ENCODE measurements at regions not wholly inside any gene's neighbourhood (a gene's known extent, or its start where the extent isn't known, plus 50 kb on each side); places are given as distances from the start of the nearest gene placed in this dataset.

DNA sequence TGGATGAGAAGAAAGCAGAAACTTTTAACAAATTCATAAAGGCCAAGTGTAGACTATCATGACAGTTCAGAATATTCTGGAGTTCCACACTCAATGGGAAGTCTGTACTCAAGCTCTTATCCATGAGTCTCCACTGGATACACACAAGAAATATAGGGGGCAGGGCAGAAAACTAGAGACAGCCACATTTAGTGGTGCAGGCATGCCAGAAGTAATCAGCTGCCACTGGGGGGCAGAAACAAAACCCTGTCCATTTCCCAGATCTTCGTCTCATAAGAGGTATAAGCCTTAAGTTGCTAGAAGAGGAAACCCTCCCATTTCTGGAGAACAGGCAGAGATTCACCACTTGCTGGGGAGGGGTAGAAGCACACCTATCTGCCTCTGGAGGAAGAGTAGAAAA is 166.8 kb upstream of the GALNT2 start:
- peaks cover 19 to 47% of the 10 kb centered on the region in 2 donors for H3K27me3 Mint-ChIP-seq (ENCODE audit: low read depth in 2 of 2)
- H3K27me3 ChIP-seq (ENCODE audit: control insufficient read depth, insufficient read depth, low read length): peaks cover 9% of the 10 kb centered on the region
- H3K4me3 Mint-ChIP-seq: no peak overlapping the region
- TF ChIP-seq, protein P1, sequence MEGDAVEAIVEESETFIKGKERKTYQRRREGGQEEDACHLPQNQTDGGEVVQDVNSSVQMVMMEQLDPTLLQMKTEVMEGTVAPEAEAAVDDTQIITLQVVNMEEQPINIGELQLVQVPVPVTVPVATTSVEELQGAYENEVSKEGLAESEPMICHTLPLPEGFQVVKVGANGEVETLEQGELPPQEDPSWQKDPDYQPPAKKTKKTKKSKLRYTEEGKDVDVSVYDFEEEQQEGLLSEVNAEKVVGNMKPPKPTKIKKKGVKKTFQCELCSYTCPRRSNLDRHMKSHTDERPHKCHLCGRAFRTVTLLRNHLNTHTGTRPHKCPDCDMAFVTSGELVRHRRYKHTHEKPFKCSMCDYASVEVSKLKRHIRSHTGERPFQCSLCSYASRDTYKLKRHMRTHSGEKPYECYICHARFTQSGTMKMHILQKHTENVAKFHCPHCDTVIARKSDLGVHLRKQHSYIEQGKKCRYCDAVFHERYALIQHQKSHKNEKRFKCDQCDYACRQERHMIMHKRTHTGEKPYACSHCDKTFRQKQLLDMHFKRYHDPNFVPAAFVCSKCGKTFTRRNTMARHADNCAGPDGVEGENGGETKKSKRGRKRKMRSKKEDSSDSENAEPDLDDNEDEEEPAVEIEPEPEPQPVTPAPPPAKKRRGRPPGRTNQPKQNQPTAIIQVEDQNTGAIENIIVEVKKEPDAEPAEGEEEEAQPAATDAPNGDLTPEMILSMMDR (IDR thresholded peaks at IDR 0.05): no peak
- H3K27ac ChIP-seq (ENCODE audit: low read length): no peak overlapping the region
- H3K36me3 ChIP-seq (ENCODE audit: control insufficient read depth, insufficient read depth, low read length): no peaks in the 10 kb centered on the region
- ATAC-seq: no peak
- no peaks in the 10 kb centered on the region for H3K9me3 Mint-ChIP-seq
- H3K4me1 Mint-ChIP-seq: no peaks in the 10 kb centered on the region
- WGBS (ENCODE audit: insufficient coverage): 100% methylated on average over 1 of the region's 1 CpG
- intact Hi-C loops (cut with micrococcal nuclease): no loop called here
- no peak overlapping the region for H3K4me3 ChIP-seq (ENCODE audit: low read length)
- no peaks in the 10 kb centered on the region for H3K4me1 ChIP-seq (ENCODE audit: control insufficient read depth, insufficient read depth, low read length)
- no peak for DNase-seq
- no peak overlapping the region for H3K27ac Mint-ChIP-seq
- H3K36me3 Mint-ChIP-seq: peaks cover 6% of the 10 kb centered on the region
- H3K9me3 ChIP-seq (ENCODE audit: control insufficient read depth, insufficient read depth, low read length): no peaks in the 10 kb centered on the region

DNA sequence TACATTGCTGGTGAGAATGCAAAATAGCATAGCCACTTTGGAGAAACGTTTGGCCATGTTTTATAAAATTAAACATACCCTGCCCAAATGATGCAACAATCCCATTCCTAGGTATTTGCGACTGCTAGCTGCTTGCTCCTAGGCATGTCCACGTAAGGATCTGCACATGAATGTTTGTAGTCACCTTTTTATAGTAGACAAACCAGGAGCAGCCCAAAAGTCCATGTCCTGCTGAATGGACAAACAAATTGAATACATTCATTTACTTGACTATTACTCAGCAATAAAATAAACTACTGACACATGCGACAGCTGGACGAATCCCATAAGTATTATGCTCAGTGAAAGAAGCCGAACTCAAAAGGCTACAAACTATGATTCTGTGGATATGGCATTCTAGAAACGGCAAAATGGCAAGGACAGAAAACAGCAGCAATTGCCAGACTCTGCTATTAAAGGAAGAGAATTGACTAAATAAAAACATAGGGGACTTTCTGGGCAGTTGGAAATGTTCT is 161.9 kb upstream of the GALNT2 start:
- WGBS (ENCODE audit: insufficient coverage): 83% methylated on average over 7 of the region's 7 CpGs
- Histone ChIP-seq H3K4me1 (ENCODE audit: control insufficient read depth, insufficient read depth, low read length) (no peaks in the 10 kb centered on the region), H3K4me3 (ENCODE audit: low read length) (no peak overlapping the region), H3K27ac (ENCODE audit: low read length) (no peak overlapping the region), H3K36me3 (ENCODE audit: control insufficient read depth, insufficient read depth, low read length) (no peaks in the 10 kb centered on the region), H3K27me3 (ENCODE audit: control insufficient read depth, insufficient read depth, low read length) (no peaks in the 10 kb centered on the region), H3K9me3 (ENCODE audit: control insufficient read depth, insufficient read depth, low read length) (no peaks in the 10 kb centered on the region)
- ATAC-seq (no peak), DNase-seq (no peak)
- peaks cover 6% of the 10 kb centered on the region for H3K36me3 Mint-ChIP-seq
- no peaks in the 10 kb centered on the region for H3K4me1 Mint-ChIP-seq
- TF ChIP-seq, protein P1 (IDR thresholded peaks at IDR 0.05): no peak
- H3K27me3 Mint-ChIP-seq (ENCODE audit: low read depth in 2 of 2): peaks cover 18 to 53% of the 10 kb centered on the region in 2 donors
- intact Hi-C loops (cut with micrococcal nuclease): no loop called here
- no peak overlapping the region for H3K27ac Mint-ChIP-seq
- no peaks in the 10 kb centered on the region for H3K9me3 Mint-ChIP-seq
- H3K4me3 Mint-ChIP-seq: no peak overlapping the region

DNA sequence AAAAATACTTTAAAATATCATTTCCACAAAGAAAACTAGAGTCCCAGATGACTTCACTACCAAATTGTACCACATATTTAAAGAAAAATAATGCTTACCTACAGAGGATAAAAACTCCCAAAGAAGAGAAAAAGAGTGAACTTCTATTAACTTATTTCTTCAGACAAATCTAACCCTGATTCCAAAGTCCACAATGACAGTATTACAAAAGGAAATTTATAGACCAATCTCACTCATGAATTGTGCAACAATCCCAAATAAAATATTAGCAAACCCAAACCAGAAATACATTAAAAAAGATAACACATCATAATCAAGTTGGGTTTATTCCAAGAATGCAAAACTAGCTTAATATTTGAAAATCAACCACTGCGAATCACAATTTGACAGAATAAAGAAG is 161.4 kb upstream of the GALNT2 start:
- ATAC-seq (no peak), DNase-seq (no peak)
- H3K36me3 ChIP-seq (ENCODE audit: control insufficient read depth, insufficient read depth, low read length): no peaks in the 10 kb centered on the region
- no peaks in the 10 kb centered on the region for H3K9me3 Mint-ChIP-seq
- peaks cover 18 to 51% of the 10 kb centered on the region in 2 donors for H3K27me3 Mint-ChIP-seq (ENCODE audit: low read depth in 2 of 2)
- no peak overlapping the region for H3K27ac ChIP-seq (ENCODE audit: low read length)
- no peak overlapping the region for H3K4me3 Mint-ChIP-seq
- H3K27me3 ChIP-seq (ENCODE audit: control insufficient read depth, insufficient read depth, low read length): no peaks in the 10 kb centered on the region
- H3K4me3 ChIP-seq (ENCODE audit: low read length): no peak overlapping the region
- peaks cover 6% of the 10 kb centered on the region for H3K36me3 Mint-ChIP-seq
- WGBS (ENCODE audit: insufficient coverage): 86% methylated on average over 1 of the region's 1 CpG
- no peaks in the 10 kb centered on the region for H3K4me1 ChIP-seq (ENCODE audit: control insufficient read depth, insufficient read depth, low read length)
- no peaks in the 10 kb centered on the region for H3K4me1 Mint-ChIP-seq
- no peak overlapping the region for H3K27ac Mint-ChIP-seq
- intact Hi-C loops (cut with micrococcal nuclease): no loop called here
- TF ChIP-seq, protein P1 (IDR thresholded peaks at IDR 0.05): no peak
- no peaks in the 10 kb centered on the region for H3K9me3 ChIP-seq (ENCODE audit: control insufficient read depth, insufficient read depth, low read length)

DNA sequence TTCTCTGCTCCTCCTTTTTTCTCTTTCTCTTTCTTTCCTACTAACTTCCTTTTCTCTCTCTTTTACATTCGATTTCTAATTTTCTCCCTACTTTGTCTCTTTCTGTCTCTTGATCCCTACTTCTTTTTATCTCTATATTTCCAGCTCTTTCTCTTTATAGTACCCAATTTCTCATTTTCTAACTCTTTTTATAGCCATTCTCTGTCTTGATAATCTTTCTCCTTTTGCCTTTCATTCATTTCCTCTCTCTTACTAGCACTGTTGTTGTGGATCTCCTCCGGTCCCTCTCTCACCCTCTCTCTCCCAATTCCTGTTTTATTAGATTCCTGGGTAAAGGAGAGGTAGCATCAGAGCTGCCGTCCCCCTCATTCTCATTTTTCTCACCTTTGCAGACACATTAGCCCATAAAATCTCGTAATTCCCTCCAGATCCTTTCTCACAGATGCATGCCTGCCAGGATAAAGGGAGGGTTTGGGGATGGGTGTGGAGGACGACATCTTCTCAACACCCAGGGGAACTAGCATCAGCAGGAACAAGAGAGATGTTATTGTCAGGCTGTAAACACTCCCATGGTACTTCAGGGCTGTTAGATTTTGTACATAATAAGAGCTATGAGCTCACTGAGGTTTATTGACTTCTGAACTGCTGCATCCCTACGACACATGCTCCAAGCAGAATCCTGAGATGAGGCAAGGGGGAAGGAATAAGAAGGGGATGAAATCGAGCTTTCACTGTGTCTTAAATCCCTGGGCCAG is 159.0 kb upstream of the GALNT2 start:
- H3K36me3 ChIP-seq (ENCODE audit: control insufficient read depth, insufficient read depth, low read length): no peaks in the 10 kb centered on the region
- WGBS (ENCODE audit: insufficient coverage): 65% methylated on average over 4 of the region's 7 CpGs
- ATAC-seq (no peak), DNase-seq (no peak)
- H3K4me3 ChIP-seq (ENCODE audit: low read length): no peak overlapping the region
- H3K27me3 ChIP-seq (ENCODE audit: control insufficient read depth, insufficient read depth, low read length): no peaks in the 10 kb centered on the region
- intact Hi-C loops (cut with micrococcal nuclease): no loop called here
- no peak overlapping the region for H3K27ac Mint-ChIP-seq
- no peaks in the 10 kb centered on the region for H3K4me1 Mint-ChIP-seq
- H3K4me1 ChIP-seq (ENCODE audit: control insufficient read depth, insufficient read depth, low read length): no peaks in the 10 kb centered on the region
- H3K36me3 Mint-ChIP-seq: no peaks in the 10 kb centered on the region
- peaks cover 12 to 43% of the 10 kb centered on the region in 2 donors for H3K27me3 Mint-ChIP-seq (ENCODE audit: low read depth in 2 of 2)
- no peaks in the 10 kb centered on the region for H3K9me3 ChIP-seq (ENCODE audit: control insufficient read depth, insufficient read depth, low read length)
- no peaks in the 10 kb centered on the region for H3K9me3 Mint-ChIP-seq
- TF ChIP-seq, protein P1 (IDR thresholded peaks at IDR 0.05): no peak
- H3K27ac ChIP-seq (ENCODE audit: low read length): no peak overlapping the region
- H3K4me3 Mint-ChIP-seq: no peak overlapping the region
